ENCODE measurements at regions not wholly inside any gene's neighbourhood (a gene's known extent, or its start where the extent isn't known, plus 50 kb on each side); places are given as distances from the start of the nearest gene placed in this dataset.

DNA sequence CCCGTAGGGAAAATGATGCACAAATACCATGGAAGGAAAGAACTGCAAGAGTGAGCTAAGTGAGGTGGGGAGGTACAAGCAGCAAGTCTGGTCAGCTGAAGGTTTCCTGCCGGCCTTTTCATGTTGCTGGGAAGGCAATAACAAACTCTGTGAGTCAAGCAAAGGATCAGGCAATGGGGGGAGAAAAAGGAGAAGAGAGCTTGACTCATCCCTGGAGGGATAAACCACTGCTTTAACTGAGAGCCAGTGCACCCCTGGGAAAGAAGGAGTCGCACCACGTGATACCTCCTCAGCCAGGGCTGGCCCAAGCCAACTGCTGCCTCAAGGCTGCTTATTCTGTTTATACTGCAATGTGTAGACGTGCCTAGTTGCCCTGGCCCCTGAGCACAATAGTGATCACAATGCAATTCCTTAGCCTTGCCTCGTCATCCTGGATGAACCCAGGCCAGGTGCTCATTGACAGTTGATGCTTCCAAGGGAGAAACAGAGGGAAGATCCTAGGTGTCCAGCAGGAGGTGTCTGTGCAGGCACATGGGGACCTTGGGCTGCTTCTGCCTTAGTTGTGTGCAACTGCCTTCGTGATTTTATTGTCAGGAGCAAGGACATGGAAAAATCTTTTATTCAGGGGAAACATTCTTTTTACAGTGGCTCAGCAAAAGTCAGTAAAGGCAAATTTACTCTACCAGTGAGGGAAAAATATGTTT is 203.0 kb upstream of the TUT7 start:
- no peaks in the 10 kb centered on the region for H3K36me3 ChIP-seq (ENCODE audit: control insufficient read depth, insufficient read depth, low read length)
- no peak overlapping the region for H3K4me2 ChIP-seq (ENCODE audit: extremely low read depth, insufficient read depth, low read length)
- H2AFZ ChIP-seq (ENCODE audit: low read length) = no peak overlapping the region
- no peaks in the 10 kb centered on the region for H3K27me3 ChIP-seq (ENCODE audit: control insufficient read depth, insufficient read depth, low read length)
- peak; percentile 66 to 77 for DNase-seq (ENCODE audit: low read depth in 2 of 2)
- H3K4me3 ChIP-seq (replicated peaks in 1 of 4; ENCODE audit: control extremely low read depth in 1 of 4, insufficient read depth in 1 of 4, low read depth in 3 of 4, low read length in 4 of 4) = no peak overlapping the region
- TF ChIP-seq, protein P1, sequence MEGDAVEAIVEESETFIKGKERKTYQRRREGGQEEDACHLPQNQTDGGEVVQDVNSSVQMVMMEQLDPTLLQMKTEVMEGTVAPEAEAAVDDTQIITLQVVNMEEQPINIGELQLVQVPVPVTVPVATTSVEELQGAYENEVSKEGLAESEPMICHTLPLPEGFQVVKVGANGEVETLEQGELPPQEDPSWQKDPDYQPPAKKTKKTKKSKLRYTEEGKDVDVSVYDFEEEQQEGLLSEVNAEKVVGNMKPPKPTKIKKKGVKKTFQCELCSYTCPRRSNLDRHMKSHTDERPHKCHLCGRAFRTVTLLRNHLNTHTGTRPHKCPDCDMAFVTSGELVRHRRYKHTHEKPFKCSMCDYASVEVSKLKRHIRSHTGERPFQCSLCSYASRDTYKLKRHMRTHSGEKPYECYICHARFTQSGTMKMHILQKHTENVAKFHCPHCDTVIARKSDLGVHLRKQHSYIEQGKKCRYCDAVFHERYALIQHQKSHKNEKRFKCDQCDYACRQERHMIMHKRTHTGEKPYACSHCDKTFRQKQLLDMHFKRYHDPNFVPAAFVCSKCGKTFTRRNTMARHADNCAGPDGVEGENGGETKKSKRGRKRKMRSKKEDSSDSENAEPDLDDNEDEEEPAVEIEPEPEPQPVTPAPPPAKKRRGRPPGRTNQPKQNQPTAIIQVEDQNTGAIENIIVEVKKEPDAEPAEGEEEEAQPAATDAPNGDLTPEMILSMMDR (conservative IDR thresholded peaks at IDR 0.05 in 1 of 2, IDR thresholded peaks at IDR 0.05 in 1 of 2; ENCODE audit: low read depth in 1 of 2, low read length in 2 of 2) = no peak
- TF ChIP-seq EZH2 (IDR thresholded peaks at IDR 0.05; ENCODE audit: low read length, missing control alignments) = no peak
- H3K9me3 ChIP-seq (ENCODE audit: control insufficient read depth, insufficient read depth, low read depth, low read length) = no peaks in the 10 kb centered on the region
- H4K20me1 ChIP-seq (ENCODE audit: control insufficient read depth, extremely low read depth, insufficient read depth, low read length) = no peaks in the 10 kb centered on the region
- H3K4me1 ChIP-seq (ENCODE audit: control insufficient read depth, extremely low read depth, insufficient read depth, low read length) = no peaks in the 10 kb centered on the region
- peak overlapping the region; percentile 24 for H3K27ac ChIP-seq (ENCODE audit: insufficient read depth, low read length)
- H3K79me2 ChIP-seq (ENCODE audit: control insufficient read depth, insufficient read depth, low read length) = no peaks in the 10 kb centered on the region
- H3K9ac ChIP-seq (ENCODE audit: insufficient read depth, low read length) = no peak overlapping the region

DNA sequence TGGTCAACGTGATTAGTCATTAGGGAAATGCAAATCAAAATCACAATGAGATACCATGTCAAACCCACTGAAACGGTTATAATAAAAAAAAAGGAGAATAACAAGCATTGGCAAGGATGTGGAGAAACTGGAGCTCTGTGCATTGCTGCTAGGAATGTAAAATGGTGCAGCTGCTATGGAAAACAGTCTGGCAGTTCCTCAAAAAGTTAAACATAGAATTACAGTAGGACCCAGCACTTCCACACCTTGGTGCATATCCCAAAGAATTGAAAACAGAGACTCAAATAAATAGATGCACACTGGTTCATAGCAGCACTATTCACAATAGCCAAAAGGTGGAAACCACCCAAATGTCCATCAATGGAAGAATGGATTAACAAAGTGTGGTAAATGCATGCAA is 201.5 kb upstream of the TUT7 start:
- H4K20me1 ChIP-seq (ENCODE audit: control insufficient read depth, extremely low read depth, insufficient read depth, low read length) = no peaks in the 10 kb centered on the region
- TF ChIP-seq, protein P1 (conservative IDR thresholded peaks at IDR 0.05 in 1 of 2, IDR thresholded peaks at IDR 0.05 in 1 of 2; ENCODE audit: low read depth in 1 of 2, low read length in 2 of 2) = no peak
- TF ChIP-seq EZH2 (IDR thresholded peaks at IDR 0.05; ENCODE audit: low read length, missing control alignments) = no peak
- H3K27ac ChIP-seq (ENCODE audit: insufficient read depth, low read length) = no peak overlapping the region
- no peaks in the 10 kb centered on the region for H3K27me3 ChIP-seq (ENCODE audit: control insufficient read depth, insufficient read depth, low read length)
- H3K4me1 ChIP-seq (ENCODE audit: control insufficient read depth, extremely low read depth, insufficient read depth, low read length) = no peaks in the 10 kb centered on the region
- H3K4me2 ChIP-seq (ENCODE audit: extremely low read depth, insufficient read depth, low read length) = no peak overlapping the region
- no peaks in the 10 kb centered on the region for H3K9me3 ChIP-seq (ENCODE audit: control insufficient read depth, insufficient read depth, low read depth, low read length)
- H3K4me3 ChIP-seq (replicated peaks in 1 of 4; ENCODE audit: control extremely low read depth in 1 of 4, insufficient read depth in 1 of 4, low read depth in 3 of 4, low read length in 4 of 4) = no peak overlapping the region
- H3K36me3 ChIP-seq (ENCODE audit: control insufficient read depth, insufficient read depth, low read length) = no peaks in the 10 kb centered on the region
- no peaks in the 10 kb centered on the region for H3K79me2 ChIP-seq (ENCODE audit: control insufficient read depth, insufficient read depth, low read length)
- H3K9ac ChIP-seq (ENCODE audit: insufficient read depth, low read length) = no peak overlapping the region
- no peak overlapping the region for H2AFZ ChIP-seq (ENCODE audit: low read length)
- no peak for DNase-seq (ENCODE audit: low read depth in 2 of 2)

DNA sequence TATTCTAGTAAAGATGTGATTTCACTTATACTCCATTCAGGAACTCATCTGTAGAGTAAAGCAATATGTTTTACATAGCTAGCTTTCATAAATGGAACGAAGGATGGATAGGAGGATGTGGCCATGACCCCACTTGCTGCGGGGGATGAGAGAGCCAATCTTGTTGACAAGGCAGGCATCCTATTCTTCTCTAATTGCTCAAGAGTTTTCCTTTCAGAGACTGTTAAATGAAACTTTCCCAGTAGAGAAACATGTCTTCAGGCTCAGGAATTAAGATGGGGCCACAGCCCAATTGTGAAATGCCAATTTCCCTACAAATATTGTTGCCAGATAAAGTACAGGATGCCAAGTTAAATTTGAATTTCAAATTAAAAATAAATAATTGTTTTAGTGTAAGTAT is 196.2 kb upstream of the TUT7 start:
- TF ChIP-seq, protein P1 (conservative IDR thresholded peaks at IDR 0.05 in 1 of 2, IDR thresholded peaks at IDR 0.05 in 1 of 2; ENCODE audit: low read depth in 1 of 2, low read length in 2 of 2) = no peak
- TF ChIP-seq EZH2 (IDR thresholded peaks at IDR 0.05; ENCODE audit: low read length, missing control alignments) = no peak
- peak overlapping the region; percentile 64 for H3K27ac ChIP-seq (ENCODE audit: insufficient read depth, low read length)
- H3K9me3 ChIP-seq (ENCODE audit: control insufficient read depth, insufficient read depth, low read depth, low read length) = no peaks in the 10 kb centered on the region
- H3K27me3 ChIP-seq (ENCODE audit: control insufficient read depth, insufficient read depth, low read length) = no peaks in the 10 kb centered on the region
- H3K9ac ChIP-seq (ENCODE audit: insufficient read depth, low read length) = no peak overlapping the region
- no peak overlapping the region for H3K4me3 ChIP-seq (replicated peaks in 1 of 4; ENCODE audit: control extremely low read depth in 1 of 4, insufficient read depth in 1 of 4, low read depth in 3 of 4, low read length in 4 of 4)
- H3K4me1 ChIP-seq (ENCODE audit: control insufficient read depth, extremely low read depth, insufficient read depth, low read length) = no peaks in the 10 kb centered on the region
- H3K36me3 ChIP-seq (ENCODE audit: control insufficient read depth, insufficient read depth, low read length) = no peaks in the 10 kb centered on the region
- DNase-seq (ENCODE audit: low read depth in 2 of 2) = peak in 1 of 2 donors; percentile 52
- H4K20me1 ChIP-seq (ENCODE audit: control insufficient read depth, extremely low read depth, insufficient read depth, low read length) = no peaks in the 10 kb centered on the region
- no peak overlapping the region for H3K4me2 ChIP-seq (ENCODE audit: extremely low read depth, insufficient read depth, low read length)
- H2AFZ ChIP-seq (ENCODE audit: low read length) = no peak overlapping the region
- H3K79me2 ChIP-seq (ENCODE audit: control insufficient read depth, insufficient read depth, low read length) = no peaks in the 10 kb centered on the region

Measured in fibroblast of lung (primary cell).